Esophagus squamous epithelium (tissue), 5 donors: ENCODE measurements at regions not wholly inside any gene's neighbourhood (a gene's known extent, or its start where the extent isn't known, plus 50 kb on each side); places are given as distances from the start of the nearest gene placed in this dataset.

Experiments used
- DNase-seq: peaks from one replicate; lab custom pipeline; 2025; lab: John Stamatoyannopoulos, UW
- H3K27ac ChIP-seq, 4 donors: fragments of 200-600 bp; sonication (generic); one replicate each; pipeline ENCODE4 v1.5.1; 2016 to 2019; ENCODE audit warnings: mild to moderate bottlenecking in 1 of 4
- H3K27me3 ChIP-seq, 4 donors: fragments of 200-600 bp; sonication (generic); 1 replicate in 3 of 4; 2 replicates in 1 of 4; pipeline versions ENCODE4 v1.5.1 to v1.6.0; 2017 to 2021; ENCODE audit warnings: antibody characterized with exemption in 1 of 4
- H3K36me3 ChIP-seq, 3 donors: fragments of 200-600 bp; sonication (generic); one replicate each; pipeline ENCODE4 v1.5.1; 2016 to 2019
- H3K4me1 ChIP-seq, 3 donors: fragments of 200-600 bp; sonication (generic); one replicate each; pipeline ENCODE4 v1.5.1; 2017 to 2019
- H3K4me3 ChIP-seq, 4 donors: fragments of 200-600 bp; sonication (generic); 1 replicate in 3 of 4; 2 replicates in 1 of 4; pipeline ENCODE4 v1.5.1; 2016 to 2019; ENCODE audit warnings: mild to moderate bottlenecking in 2 of 4, moderate library complexity in 1 of 4
- H3K9me3 ChIP-seq, 3 donors: fragments of 200-600 bp; sonication (generic); one replicate each; pipeline ENCODE4 v1.5.1; 2016 to 2019
- POLR2A ChIP-seq, 4 donors: fragments of 450-650 bp; IDR thresholded peaks; one replicate each; pipeline ENCODE4 v1.6.1; 2017; ENCODE audit warnings: antibody characterized with exemption in 4 of 4, mild to moderate bottlenecking in 4 of 4, moderate library complexity in 3 of 4
- WGBS, 2 donors: methylation state at CpG; one replicate each; pipeline ENCODE4 v1.1.5; 2018; 5-methylcytosine and 5-hydroxymethylcytosine counted together
- intact Hi-C: fragments of 100-400 bp; cut with DNase I; formaldehyde crosslinking; loops from one replicate; pipeline ENCODE4 v1.15.0; 2022
- TF ChIP-seq, protein P1 (sequence below), 6 experiments: fragments of 450-650 bp in 4 of 6; fragments of 200-600 bp in 2 of 6; sonication (generic) in 2 of 6; IDR thresholded peaks; one replicate each; pipeline ENCODE4 v1.5.1; 2016 to 2019; ENCODE audit warnings: antibody characterized with exemption in 6 of 6, mild to moderate bottlenecking in 4 of 6, moderate library complexity in 4 of 6
- donor health status: DM: yes; HTN: yes; CAD: no.

DNA sequence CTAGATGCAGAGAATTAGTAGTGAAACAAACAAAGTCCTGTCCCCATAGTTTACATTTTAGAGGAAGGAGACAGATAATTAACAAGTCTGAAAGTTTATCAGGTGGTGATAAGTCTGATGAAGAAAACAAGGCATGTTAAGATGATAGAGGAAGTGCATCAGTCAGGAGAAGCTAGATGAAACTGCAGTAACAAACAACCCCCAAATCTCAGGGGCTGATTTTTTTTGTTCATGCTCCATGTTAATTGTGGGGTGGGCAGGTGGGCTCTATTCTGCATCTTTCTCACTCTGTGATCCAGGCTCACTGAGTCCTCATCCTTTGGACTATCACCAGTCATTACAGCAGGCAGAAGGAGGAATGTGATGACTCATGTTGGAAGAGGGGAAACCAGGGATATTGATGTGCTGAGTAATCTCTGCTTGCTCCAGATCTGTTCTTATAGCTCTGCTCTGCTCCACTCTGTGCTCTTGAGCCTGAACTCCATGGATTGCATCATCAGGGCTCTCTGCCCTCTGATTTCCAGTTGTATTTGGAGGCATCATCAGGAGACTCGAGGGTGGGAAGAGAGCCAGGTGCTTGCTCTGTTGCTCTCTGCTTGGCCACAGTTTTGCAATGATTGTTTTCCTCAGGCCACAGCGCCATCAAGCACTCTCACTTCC is 166.9 kb downstream of the IER5 start:
- DNase-seq = no peak
- intact Hi-C loops = no loop called here
- WGBS, 2 donors = 22 to 23% methylated on average over 2 of the region's 2 CpGs
- Histone ChIP-seq H3K4me3 (no peak overlapping the region), H3K27me3 (peaks cover 0 to 37% (median 0%) of the 10 kb centered on the region in 4 donors), H3K27ac (no peak overlapping the region), H3K4me1 (peaks cover 0 to 19% (median 7%) of the 10 kb centered on the region in 3 donors), H3K36me3 (no peaks in the 10 kb centered on the region), H3K9me3 (peaks cover 0 to 8% (median 0%) of the 10 kb centered on the region in 3 donors)
- TF ChIP-seq, protein P1, sequence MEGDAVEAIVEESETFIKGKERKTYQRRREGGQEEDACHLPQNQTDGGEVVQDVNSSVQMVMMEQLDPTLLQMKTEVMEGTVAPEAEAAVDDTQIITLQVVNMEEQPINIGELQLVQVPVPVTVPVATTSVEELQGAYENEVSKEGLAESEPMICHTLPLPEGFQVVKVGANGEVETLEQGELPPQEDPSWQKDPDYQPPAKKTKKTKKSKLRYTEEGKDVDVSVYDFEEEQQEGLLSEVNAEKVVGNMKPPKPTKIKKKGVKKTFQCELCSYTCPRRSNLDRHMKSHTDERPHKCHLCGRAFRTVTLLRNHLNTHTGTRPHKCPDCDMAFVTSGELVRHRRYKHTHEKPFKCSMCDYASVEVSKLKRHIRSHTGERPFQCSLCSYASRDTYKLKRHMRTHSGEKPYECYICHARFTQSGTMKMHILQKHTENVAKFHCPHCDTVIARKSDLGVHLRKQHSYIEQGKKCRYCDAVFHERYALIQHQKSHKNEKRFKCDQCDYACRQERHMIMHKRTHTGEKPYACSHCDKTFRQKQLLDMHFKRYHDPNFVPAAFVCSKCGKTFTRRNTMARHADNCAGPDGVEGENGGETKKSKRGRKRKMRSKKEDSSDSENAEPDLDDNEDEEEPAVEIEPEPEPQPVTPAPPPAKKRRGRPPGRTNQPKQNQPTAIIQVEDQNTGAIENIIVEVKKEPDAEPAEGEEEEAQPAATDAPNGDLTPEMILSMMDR (IDR thresholded peaks at IDR 0.05) = no peak
- no peak for TF ChIP-seq POLR2A (IDR thresholded peaks at IDR 0.05)

GRCh38 chr1:181257117-181257516 is 168.6 kb downstream of the IER5 start:
- intact Hi-C loops = no loop called here
- Histone ChIP-seq H3K4me1 (peaks cover 0 to 2% (median 0%) of the 10 kb centered on the region in 3 donors), H3K27me3 (peaks cover 0 to 50% (median 0%) of the 10 kb centered on the region in 4 donors), H3K4me3 (no peak overlapping the region), H3K27ac (no peak overlapping the region), H3K9me3 (peaks cover 0 to 8% (median 0%) of the 10 kb centered on the region in 3 donors), H3K36me3 (no peaks in the 10 kb centered on the region)
- DNase-seq = no peak
- 65 to 75% methylated on average over 5 of the region's 5 CpGs for WGBS, 2 donors
- no peak for TF ChIP-seq POLR2A (IDR thresholded peaks at IDR 0.05)
- TF ChIP-seq, protein P1 (IDR thresholded peaks at IDR 0.05) = no peak

- intact Hi-C loops = no loop called here
- no peak for DNase-seq
- Histone ChIP-seq H3K4me1 (no peaks in the 10 kb centered on the region), H3K36me3 (no peaks in the 10 kb centered on the region), H3K27ac (no peak overlapping the region), H3K9me3 (peaks cover 0 to 7% (median 0%) of the 10 kb centered on the region in 3 donors), H3K27me3 (peaks cover 0 to 63% (median 0%) of the 10 kb centered on the region in 4 donors), H3K4me3 (no peak overlapping the region)
- TF ChIP-seq, protein P1 (IDR thresholded peaks at IDR 0.05) = no peak
- TF ChIP-seq POLR2A (IDR thresholded peaks at IDR 0.05) = no peak
- WGBS, 2 donors = 31 to 67% methylated on average over 4 to 5 of the region's 5 CpGs
These were observed 170.7 kb downstream of the IER5 start for GRCh38 chr1:181259026-181259745.

DNA sequence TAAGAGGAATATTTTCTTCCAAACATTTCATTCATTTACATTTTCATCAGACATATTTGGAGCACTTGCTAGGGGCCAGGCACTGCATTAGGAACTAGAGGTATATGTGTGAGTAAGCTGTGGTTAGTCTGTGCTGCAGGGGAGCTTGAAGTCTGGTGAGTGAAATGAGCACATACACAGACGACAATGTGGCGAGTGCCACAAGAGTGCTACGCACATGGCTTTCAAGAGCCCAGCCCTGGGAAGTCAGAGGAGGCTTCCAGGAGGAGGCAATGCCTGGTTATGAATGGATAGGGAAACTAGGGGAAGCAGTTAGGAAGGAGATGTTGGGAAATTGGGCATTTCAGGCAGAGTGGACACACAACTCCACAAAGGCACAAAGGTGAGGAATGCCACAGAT is 171.8 kb downstream of the IER5 start:
- H3K36me3 ChIP-seq = no peaks in the 10 kb centered on the region
- 92 to 93% methylated on average over 3 of the region's 3 CpGs for WGBS, 2 donors
- H3K9me3 ChIP-seq = no peaks in the 10 kb centered on the region
- no peak for TF ChIP-seq POLR2A (IDR thresholded peaks at IDR 0.05)
- TF ChIP-seq, protein P1 (IDR thresholded peaks at IDR 0.05) = no peak
- no peaks in the 10 kb centered on the region for H3K4me1 ChIP-seq
- intact Hi-C loops = no loop called here
- H3K27me3 ChIP-seq = peaks cover 0 to 63% (median 0%) of the 10 kb centered on the region in 4 donors
- no peak for DNase-seq
- H3K27ac ChIP-seq = no peak overlapping the region
- no peak overlapping the region for H3K4me3 ChIP-seq

DNA sequence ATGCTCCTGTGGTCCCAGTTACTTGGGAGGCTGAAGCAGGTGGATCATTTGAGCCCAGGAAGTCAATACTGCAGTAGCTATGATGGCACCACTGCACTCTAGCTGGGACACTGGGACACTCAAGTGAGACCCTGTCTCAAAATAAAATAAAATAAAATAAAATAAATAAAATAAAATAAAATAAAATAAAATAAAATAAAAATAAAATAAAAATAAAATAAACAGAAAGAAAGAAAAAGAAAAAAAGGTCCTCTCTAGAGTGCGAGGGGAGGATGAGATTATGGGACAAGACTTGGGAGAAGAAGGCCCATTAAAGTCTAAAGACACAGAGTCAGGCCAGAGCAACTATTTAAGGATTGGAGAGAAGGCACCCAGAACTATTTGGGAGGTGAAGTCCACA is 172.5 kb downstream of the IER5 start:
- Histone ChIP-seq H3K4me3 (no peak overlapping the region), H3K9me3 (no peaks in the 10 kb centered on the region), H3K27me3 (peaks cover 0 to 63% (median 0%) of the 10 kb centered on the region in 4 donors), H3K36me3 (no peaks in the 10 kb centered on the region), H3K4me1 (no peaks in the 10 kb centered on the region), H3K27ac (no peak overlapping the region)
- TF ChIP-seq, protein P1 (IDR thresholded peaks at IDR 0.05) = no peak
- no peak for TF ChIP-seq POLR2A (IDR thresholded peaks at IDR 0.05)
- no peak for DNase-seq
- intact Hi-C loops = no loop called here
- 58 to 71% methylated on average over 1 of the region's 1 CpG for WGBS, 2 donors
